ENCODE measurements at regions not wholly inside any gene's neighbourhood (a gene's known extent, or its start where the extent isn't known, plus 50 kb on each side); places are given as distances from the start of the nearest gene placed in this dataset.

DNA sequence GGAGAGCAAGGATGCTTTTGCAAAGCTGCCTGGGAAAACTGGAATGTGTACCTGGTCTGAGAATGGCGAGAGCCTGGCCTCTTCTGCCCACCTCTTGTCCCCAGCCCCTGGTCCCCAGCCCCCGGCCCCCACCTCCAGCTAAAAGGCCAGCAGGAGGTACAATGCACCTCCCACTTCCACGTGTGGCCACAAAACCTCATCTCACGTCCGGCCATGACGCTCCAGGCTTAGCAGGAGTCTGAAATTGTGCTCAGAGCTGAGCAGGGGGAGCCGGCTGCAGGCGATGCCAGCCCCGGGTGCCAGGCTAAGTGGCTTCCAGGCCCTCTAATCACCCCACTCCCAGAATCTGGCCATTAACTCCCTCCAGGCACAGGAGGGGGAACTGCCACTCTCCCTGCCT lies 83.1 kb upstream of the PRR20G start:
- no peak for DNase-seq

GRCh38 chr3:127369356-127369935 lies 81.6 kb upstream of the PRR20G start:
- DNase-seq = no peak

GRCh38 chr3:127368186-127369032 lies 80.6 kb upstream of the PRR20G start:
- DNase-seq = no peak

GRCh38 chr3:127367593-127367992 lies 79.7 kb upstream of the PRR20G start:
- no peak for DNase-seq

DNA sequence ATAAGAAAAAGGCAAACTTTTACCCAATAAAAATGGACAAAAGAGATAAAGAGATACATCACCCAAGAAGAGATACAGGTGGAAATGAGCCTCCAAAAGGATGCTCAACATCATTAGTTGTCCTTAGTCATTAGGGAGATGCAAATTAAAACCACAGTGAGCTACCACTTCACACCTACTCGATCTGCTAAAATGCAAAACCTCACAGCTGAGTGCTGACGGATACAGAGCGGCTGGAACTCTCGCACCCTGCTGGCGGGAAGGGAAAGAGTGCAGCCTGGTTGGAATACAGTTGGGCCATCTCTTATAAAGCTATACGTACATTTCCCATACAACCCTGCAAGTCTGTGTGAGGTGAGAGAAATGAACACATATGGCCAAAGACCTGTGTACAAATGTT lies 78.5 kb upstream of the PRR20G start:
- DNase-seq = no peak

DNA sequence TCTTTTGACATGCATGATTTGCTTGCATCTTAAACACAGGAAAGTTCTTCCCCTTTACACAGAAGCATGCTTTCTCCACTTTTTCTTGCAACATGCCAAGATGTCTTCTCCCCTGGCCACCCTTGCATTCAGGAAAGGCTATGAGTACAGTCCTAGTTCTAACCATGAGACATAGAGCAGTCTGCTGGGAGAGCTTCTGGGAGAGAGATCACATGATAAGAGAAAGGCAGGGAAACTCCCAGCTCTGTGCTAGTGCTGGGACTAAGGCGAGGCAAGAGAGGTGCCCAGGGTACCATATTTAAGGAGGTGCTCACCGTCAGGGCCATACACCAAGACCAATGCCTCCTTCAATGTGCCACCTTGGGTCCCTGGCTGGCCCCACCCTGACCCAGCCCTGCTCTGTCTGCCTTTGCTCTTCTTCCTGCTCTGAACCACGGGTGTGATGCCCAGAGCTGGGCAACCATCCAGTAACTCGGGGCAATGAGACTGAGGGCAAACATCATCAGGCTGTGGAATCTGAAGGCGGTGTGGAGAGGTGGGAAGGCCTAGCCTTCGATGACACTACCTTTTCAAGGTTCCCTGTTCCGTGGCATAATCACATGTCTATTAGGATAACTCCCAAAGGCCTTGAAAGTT lies 77.4 kb upstream of the PRR20G start:
- DNase-seq = no peak

- DNase-seq = no peak
These were observed 76.0 kb upstream of the PRR20G start for GRCh38 chr3:127363891-127364290.

- no peak for DNase-seq
These were observed 75.3 kb upstream of the PRR20G start for GRCh38 chr3:127363171-127363570.

DNA sequence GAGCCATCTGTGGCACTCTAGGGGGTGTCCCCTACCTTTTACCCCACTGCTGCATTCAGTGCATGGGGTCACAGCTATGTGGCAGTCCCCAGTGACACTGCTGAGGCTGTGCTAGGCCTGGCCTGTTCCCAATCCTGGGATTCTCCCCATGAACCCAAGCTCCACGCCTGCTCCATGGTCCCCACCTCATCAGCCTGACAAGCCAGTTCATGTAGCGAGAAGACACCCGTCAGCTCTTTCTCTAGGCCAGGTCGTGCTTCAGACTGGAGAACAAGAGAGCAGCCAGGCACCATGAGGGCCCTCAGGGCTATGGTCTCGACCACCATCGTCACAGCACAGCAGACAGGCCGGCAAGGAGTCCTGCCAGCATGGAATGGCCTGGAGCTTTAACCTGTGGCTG lies 72.8 kb upstream of the PRR20G start:
- DNase-seq = no peak

DNA sequence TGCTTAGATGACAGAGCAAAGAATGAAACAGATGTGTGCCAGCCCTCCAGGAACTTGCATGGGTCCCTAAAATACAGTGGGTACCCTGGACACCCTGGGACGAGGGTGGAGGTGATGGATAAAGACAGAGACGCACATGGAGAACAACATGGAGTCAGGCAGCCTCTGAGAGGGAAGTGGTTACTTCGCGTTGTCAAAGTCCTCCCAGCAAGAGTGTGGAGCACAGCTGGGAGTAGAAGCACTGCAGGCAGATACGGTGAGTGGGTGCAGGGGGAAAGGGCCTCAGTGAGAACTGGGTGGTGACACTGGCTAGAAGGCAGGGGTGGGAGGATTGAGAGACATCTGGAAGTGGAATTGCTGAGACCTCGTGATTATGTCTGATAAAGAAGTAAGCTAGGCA lies 70.8 kb upstream of the PRR20G start:
- DNase-seq = no peak

- no peak for DNase-seq
These were observed 68.5 kb upstream of the PRR20G start for GRCh38 chr3:127356381-127356780.

DNA sequence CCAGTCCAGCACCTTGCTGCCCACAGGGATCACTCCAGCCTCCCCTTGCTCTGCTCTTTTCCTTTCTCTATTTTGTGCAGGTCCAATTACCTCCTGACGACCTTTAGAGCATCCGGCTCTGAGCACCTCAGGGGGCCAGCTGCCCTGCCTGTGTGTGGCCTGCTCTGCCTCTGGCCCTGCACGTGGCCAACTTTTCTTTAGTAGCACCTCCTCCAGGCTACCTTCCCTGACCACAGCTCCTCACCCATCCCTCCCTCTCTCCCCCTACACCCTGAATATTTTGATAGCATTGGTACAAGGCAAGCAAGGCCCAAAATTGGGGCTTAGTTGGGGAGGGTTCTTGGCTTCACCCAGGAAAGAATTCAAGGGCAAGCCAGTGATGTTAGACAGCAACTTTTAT lies 66.9 kb upstream of the PRR20G start:
- no peak for DNase-seq

DNA sequence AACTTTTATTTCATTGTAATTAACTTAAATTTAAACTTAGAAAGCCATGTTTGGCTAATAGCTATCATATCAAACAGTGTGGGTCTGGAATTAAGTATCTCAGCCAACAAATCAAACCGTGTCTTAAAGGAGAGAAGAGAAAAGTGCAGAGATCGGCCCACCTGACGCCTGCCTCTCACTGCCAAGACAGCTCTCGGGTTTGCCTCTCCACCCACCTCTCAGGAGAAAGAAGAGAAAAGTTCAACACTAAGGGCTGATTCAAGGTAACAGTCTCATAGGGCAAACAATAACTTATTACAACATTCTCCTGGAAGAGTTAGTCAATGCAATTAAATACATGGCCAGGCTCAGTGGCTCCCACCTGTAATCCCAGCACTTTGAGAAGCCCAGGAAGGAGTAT lies 64.8 kb upstream of the PRR20G start:
- DNase-seq = no peak

DNA sequence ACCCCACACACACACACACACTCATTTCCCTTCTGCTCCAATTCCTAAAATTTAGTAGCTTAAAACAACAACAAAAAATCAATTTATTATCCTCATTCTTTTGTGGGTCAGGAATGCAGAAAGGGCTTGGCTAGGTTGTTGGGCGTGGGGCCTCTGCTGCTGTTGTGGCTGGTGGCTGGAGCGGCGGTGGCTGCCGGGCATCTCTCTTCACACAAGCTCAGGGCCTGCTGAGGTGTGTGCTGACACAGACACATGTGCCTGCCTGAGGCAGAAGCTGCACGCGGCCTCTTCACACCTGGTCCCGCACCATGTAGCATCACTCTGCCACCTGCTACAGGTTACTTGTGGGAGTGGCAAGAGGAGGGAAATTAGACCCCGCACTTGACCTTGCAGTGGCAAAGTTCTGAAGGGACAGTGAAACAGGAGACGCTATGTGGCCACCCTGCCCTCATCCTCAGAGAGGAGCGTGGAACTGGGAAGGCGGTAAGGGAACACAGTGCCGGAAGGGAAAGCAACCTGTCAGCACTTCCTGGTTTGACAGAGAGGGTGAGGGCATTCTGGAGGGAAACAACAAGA lies 64.0 kb upstream of the PRR20G start:
- DNase-seq = no peak

DNA sequence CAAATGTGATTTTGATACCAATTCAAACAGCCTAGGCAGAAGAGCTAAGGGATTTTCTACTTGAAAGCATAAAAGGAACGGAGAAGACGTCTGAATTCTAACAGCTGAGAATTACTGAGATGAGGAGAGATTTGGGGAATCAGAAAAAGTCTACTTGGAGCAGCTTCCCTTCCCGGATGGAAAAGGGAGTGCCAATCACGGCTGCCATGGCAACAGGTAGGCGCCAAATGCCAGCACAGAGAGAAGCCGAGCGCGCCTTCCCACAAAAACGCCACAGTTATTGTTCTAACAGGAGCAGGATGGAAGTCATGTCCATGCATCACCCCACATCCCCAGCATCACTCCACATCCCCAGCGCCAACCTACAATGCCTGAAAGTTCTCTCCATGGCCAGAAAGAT lies 63.5 kb upstream of the PRR20G start:
- no peak for DNase-seq

- no peak for DNase-seq
These were observed 62.6 kb upstream of the PRR20G start for GRCh38 chr3:127350172-127351050.

- no peak for DNase-seq
These were observed 61.8 kb upstream of the PRR20G start for GRCh38 chr3:127349501-127350171.

DNA sequence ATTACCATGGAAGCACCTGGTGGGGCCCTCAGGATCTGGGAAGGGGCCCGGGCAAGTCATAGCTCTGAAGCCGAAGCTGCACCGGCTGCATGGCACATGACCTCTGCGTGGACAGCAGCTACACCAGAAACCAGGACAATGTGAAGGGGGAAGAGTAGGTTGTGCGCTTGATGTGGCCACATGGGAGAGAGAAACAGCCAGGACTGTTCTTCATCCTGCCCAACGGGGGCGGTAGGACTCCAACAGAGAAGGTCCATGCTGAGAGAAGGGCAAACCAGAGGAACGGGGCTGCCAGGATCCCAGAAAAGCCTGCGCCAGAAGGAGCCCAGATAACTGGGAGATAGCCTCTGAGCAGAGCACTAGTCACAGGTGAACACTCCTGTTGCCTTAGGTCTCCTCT lies 54.9 kb upstream of the PRR20G start:
- DNase-seq = no peak

DNA sequence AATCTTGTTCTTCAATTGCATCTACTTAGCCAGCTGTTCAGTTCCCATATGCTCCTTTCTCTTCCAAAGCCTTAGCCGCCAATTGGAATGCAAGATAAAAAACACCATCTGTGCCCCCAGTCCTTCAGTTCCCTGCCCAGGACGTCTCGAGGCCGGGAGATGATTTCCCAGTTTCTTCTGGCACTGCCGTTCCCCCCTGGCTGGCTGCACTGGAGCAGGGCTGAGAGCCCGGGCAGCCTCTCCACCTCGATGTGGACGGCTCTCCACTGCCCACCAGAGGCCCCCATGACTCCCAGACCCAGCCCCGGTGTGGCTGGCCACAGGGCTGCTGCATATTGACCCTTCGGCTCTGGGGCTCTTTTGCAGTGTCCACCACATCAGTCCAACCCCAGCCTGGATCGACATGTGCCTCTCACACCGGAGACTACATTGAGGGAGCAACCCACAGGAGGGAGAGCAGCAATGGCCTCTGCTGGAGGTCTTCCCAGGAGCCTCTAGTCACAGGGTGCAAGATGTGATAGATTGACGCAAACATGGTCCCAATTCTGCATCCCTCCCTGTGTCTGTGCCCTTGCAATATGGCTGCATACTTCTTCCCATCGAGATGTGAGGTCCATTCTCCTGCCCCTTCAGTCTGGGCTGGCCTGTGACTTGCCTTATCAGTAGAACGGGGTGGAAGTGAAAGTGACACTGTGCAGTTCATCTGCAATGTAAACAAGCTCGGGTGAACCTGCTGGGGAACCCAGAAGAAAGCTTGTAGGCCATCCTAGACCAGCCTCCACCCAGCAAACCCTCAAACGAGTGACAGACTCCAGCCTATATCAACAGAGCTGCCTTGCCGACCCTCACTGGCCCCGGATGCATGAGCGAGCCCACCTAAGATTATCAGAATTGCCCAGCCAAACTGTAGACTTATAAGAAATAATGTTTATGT lies 52.3 kb upstream of the PRR20G start:
- DNase-seq = peak; percentile 99

GRCh38 chr3:127339016-127339415 lies 51.2 kb upstream of the PRR20G start:
- no peak for DNase-seq

DNA sequence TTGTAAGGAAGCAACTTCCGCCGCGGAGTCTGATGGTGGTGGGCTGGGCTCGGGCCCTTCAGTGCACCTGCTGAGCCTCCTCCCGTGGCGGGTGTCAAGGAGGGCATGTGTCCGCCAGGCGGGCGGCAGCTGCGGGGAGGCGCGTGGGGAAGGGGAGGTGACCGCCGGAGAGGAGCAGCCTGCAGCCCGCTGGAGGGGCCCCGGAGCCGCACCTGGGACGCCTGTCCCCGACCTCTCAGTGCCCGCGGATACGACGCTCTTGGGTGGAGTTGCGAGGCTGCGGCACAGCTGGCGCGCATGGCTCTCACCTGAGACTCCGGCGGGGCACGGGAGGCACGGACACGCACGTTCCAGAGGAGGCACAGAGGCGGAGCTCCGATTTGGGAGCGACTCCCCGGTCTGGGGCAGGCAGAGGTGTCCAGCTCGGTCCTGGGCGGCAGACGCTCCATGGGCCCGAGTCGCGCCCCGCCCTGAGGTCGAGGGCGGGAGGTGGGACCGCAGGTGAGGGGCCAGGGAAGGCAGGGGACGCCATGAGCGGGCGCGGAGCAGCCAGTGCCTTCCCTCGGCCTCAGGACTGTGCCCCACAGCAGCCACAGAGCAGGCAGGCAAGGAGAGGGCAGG lies 50.2 kb upstream of the PRR20G start:
- DNase-seq = no peak

Data from NCI-H524 treated with DMSO at 0.1 percent for 48 hours (cell line).